IMR-90 (cell line): ENCODE measurements at regions not wholly inside any gene's neighbourhood (a gene's known extent, or its start where the extent isn't known, plus 50 kb on each side); places are given as distances from the start of the nearest gene placed in this dataset.

Source experiments
- BHLHE40 ChIP-seq: fragments of 150-350 bp; IDR thresholded peaks from 2 replicates; pipeline ENCODE4 v1.6.1; 2016; ENCODE audit warnings: mild to moderate bottlenecking, low read depth, low read length
- CTCF ChIP-seq: conservative IDR thresholded peaks from 2 replicates; pipeline ENCODE4 v1.5.1; 2012; ENCODE audit warnings: mild to moderate bottlenecking, low read depth, low read length, improper control_type of control experiment
- FOS ChIP-seq: fragments of 150-350 bp; IDR thresholded peaks from 2 replicates; pipeline ENCODE4 v1.6.1; 2016; ENCODE audit warnings: low read depth, low read length
- MAFK ChIP-seq: IDR thresholded peaks from 2 replicates; pipeline ENCODE4 v1.6.1; 2012; ENCODE audit warnings: low read depth, low read length, improper control_type of control experiment
- MAZ ChIP-seq: IDR thresholded peaks from 2 replicates; pipeline ENCODE4 v1.6.1; 2012; ENCODE audit warnings: low read depth, mild to moderate bottlenecking, low read length, improper control_type of control experiment, moderate library complexity, borderline replicate concordance
- NFE2L2 ChIP-seq: fragments of 150-350 bp; IDR thresholded peaks from 2 replicates; pipeline ENCODE4 v1.6.1; 2016; ENCODE audit warnings: low read depth, mild to moderate bottlenecking, low read length
- POLR2A ChIP-seq: IDR thresholded peaks from 2 replicates; pipeline ENCODE4 v1.6.1; 2012; ENCODE audit warnings: mild to moderate bottlenecking, low read depth, low read length
- RAD21 ChIP-seq: IDR thresholded peaks from 2 replicates; pipeline ENCODE4 v1.6.1; 2012; ENCODE audit warnings: low read length, improper control_type of control experiment

- TF ChIP-seq CTCF: no peak
- TF ChIP-seq POLR2A: no peak
- no peak for TF ChIP-seq BHLHE40
- no peak for TF ChIP-seq RAD21
- no peak for TF ChIP-seq FOS
- TF ChIP-seq MAZ: no peak
- no peak for TF ChIP-seq MAFK
- TF ChIP-seq NFE2L2: no peak
Measured at GRCh38 chr12:34397591-34398365, 375.5 kb downstream of the ALG10 start.
